Coronary artery (tissue), 2 donors: ENCODE measurements at regions not wholly inside any gene's neighbourhood (a gene's known extent, or its start where the extent isn't known, plus 50 kb on each side); places are given as distances from the start of the nearest gene placed in this dataset.

Experiments used
- DNase-seq: peaks from one replicate; pipeline ENCODE4 v3.0.0-alpha.2; 2017; ENCODE audit warnings: low spot score
- H3K27ac ChIP-seq, 2 donors: fragments of 200-600 bp; sonication (generic); one replicate each; pipeline ENCODE4 v1.5.1; 2016 to 2019
- H3K4me3 ChIP-seq: fragments of 200-600 bp; sonication (generic); 2 replicates; pipeline ENCODE4 v1.5.1; 2016; ENCODE audit warnings: mild to moderate bottlenecking, moderate library complexity
- CTCF ChIP-seq: fragments of 200-600 bp; sonication (generic); IDR thresholded peaks from one replicate; pipeline ENCODE4 v1.5.1; 2019; ENCODE audit warnings: antibody characterized with exemption

- Histone ChIP-seq H3K27ac (no peak overlapping the region), H3K4me3 (no peak overlapping the region)
- DNase-seq = no peak
- no peak for TF ChIP-seq CTCF
These were observed 263.1 kb upstream of the HTR2A start for GRCh38 chr13:47159853-47160550.

- no peak overlapping the region for H3K27ac ChIP-seq
- DNase-seq = no peak
- no peak for TF ChIP-seq CTCF
These were observed 261.7 kb upstream of the HTR2A start for GRCh38 chr13:47158593-47158992.

GRCh38 chr13:47148543-47148942, 251.7 kb upstream of the HTR2A start:
- Histone ChIP-seq H3K4me3 (no peak overlapping the region), H3K27ac (no peak overlapping the region)
- no peak for TF ChIP-seq CTCF
- DNase-seq = no peak

More at GRCh38 chr13:47158593-47158992, 261.7 kb upstream of the HTR2A start:
- no peak overlapping the region for H3K4me3 ChIP-seq

GRCh38 chr13:47147812-47148119, 250.9 kb upstream of the HTR2A start:
- no peak overlapping the region for H3K27ac ChIP-seq
- DNase-seq = no peak
- TF ChIP-seq CTCF = no peak
- no peak overlapping the region for H3K4me3 ChIP-seq

DNA sequence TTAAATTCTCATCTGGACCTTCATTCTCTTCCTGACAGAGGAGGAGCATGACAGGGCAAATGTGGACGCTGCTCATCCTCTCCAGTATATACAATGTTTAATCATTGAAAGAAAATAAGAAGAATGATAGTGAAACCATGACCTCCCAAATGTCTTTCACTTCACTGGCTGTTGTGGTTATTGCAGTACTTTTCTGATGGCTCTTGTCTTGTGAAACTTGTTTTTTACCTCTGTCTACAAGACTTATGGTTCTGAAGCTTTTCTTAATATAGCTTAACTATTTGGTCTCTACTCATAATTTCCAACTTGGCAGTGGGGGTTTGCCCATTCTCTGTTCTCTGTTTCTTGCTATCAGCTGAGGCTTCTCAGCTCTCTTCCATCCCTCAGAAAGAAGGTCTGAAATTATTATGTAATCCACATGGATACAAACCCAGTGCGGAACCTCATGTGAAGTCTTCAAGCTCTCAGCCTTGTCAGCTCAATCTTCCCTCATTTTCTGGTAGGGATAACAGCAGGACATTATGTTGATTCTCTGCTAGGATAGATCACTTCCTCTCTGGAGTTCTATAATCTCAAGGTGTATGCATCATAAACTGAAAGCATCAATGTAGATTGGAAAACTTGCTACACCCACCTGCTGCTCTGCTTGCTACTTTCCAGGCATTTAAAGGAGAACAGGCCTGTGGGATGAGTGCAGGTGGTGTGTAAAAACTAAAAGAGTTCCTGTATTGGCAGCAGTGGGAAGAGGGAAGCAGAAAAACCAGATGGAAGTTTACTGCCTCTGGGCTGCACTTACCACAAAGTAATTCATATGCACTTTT, 250.3 kb upstream of the HTR2A start:
- Histone ChIP-seq H3K27ac (no peak overlapping the region), H3K4me3 (no peak overlapping the region)
- no peak for DNase-seq
- no peak for TF ChIP-seq CTCF

GRCh38 chr13:47146136-47146535, 249.3 kb upstream of the HTR2A start:
- DNase-seq = no peak
- Histone ChIP-seq H3K27ac (no peak overlapping the region), H3K4me3 (no peak overlapping the region)
- no peak for TF ChIP-seq CTCF

DNA sequence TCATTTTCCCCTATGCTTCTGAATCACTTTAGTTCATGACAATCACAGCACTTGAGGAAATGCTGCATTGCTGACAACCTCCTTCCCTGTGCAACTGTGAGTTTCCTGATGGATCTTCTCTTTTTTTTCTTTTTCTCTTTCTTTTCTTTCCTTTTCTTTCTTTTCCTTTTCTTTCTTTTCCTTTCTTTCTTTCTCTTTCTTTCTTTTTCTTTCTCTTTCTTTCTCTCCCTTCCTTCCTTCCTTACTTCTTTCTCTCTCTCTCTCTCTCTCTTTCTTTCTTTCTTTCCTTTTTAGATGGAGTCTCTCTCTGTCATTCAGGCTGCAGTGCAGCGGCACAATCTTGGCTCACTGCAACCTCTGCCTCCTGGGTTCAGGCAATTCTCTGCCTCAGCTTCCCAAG, 247.9 kb upstream of the HTR2A start:
- no peak overlapping the region for H3K27ac ChIP-seq
- TF ChIP-seq CTCF = no peak
- H3K4me3 ChIP-seq = no peak overlapping the region
- no peak for DNase-seq
